SK-N-SH (cell line): ENCODE measurements at regions not wholly inside any gene's neighbourhood (a gene's known extent, or its start where the extent isn't known, plus 50 kb on each side); places are given as distances from the start of the nearest gene placed in this dataset.

ENCODE experiments used
- FOXJ3 ChIP-seq: sonication (generic); formaldehyde crosslinking; IDR thresholded peaks from 2 replicates; pipeline ENCODE4 v1.5.1; 2020; ENCODE audit warnings: mild to moderate bottlenecking, missing genetic modification reagents
- FOXM1 ChIP-seq: IDR thresholded peaks from 2 replicates; pipeline ENCODE4 v1.4.0; 2012; ENCODE audit warnings: low read depth, mild to moderate bottlenecking
- NRF1 ChIP-seq: IDR thresholded peaks from 2 replicates; pipeline ENCODE4 v1.6.1; 2012; ENCODE audit warnings: low read depth, mild to moderate bottlenecking, low read length
- POLR2AphosphoS5 ChIP-seq: IDR thresholded peaks from 2 replicates; pipeline ENCODE4 v1.6.1; 2012; ENCODE audit warnings: low read depth, low read length
- SMC3 ChIP-seq: IDR thresholded peaks from 2 replicates; pipeline ENCODE4 v1.6.1; 2012; ENCODE audit warnings: low read depth, low read length, improper control_type of control experiment
- TF ChIP-seq, protein P1 (sequence below): fragments of 200-600 bp; sonication (generic); IDR thresholded peaks from 2 replicates; pipeline ENCODE4 v1.6.1; 2017; ENCODE audit warnings: antibody characterized with exemption, mild to moderate bottlenecking, moderate library complexity

GRCh38 chr12:87441511-87441910, 587.7 kb downstream of the C12orf50 start:
- TF ChIP-seq FOXM1 (no peak), POLR2AphosphoS5 (no peak), NRF1 (no peak), FOXJ3 (CRISPR knock-in tag) (no peak), SMC3 (no peak)
- TF ChIP-seq, protein P1, sequence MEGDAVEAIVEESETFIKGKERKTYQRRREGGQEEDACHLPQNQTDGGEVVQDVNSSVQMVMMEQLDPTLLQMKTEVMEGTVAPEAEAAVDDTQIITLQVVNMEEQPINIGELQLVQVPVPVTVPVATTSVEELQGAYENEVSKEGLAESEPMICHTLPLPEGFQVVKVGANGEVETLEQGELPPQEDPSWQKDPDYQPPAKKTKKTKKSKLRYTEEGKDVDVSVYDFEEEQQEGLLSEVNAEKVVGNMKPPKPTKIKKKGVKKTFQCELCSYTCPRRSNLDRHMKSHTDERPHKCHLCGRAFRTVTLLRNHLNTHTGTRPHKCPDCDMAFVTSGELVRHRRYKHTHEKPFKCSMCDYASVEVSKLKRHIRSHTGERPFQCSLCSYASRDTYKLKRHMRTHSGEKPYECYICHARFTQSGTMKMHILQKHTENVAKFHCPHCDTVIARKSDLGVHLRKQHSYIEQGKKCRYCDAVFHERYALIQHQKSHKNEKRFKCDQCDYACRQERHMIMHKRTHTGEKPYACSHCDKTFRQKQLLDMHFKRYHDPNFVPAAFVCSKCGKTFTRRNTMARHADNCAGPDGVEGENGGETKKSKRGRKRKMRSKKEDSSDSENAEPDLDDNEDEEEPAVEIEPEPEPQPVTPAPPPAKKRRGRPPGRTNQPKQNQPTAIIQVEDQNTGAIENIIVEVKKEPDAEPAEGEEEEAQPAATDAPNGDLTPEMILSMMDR = no peak
